ENCODE measurements at regions not wholly inside any gene's neighbourhood (a gene's known extent, or its start where the extent isn't known, plus 50 kb on each side); places are given as distances from the start of the nearest gene placed in this dataset.
A peak's percentile ranks its signal among the peaks of the same experiment; 100 is the strongest.
"Not testable (repeated sequence)": the region's sequence is repeated elsewhere in the genome, so short reads cannot be mapped to it uniquely, and the experiment has no call there.

DNA sequence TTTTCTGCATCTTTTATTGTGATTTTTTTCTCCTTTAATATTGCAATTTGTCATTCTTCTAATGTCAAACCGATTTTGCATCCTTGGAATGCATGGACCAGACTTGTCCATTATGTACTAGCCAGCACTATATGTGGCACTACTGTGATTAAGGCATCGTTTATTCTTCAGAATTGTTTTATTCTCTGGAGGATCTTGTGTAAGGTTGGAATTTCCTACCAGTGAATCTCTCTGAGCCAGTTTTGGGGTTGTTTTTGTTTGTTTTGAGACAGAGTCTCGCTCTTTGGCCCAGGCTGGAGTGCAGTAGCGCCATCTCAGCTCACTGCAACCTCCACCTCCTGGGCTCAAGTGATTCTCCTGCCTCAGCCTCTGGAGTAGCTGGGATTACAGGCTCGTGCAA is 58.5 kb downstream of the IGLL5 start:
- no peak for DNase-seq

DNA sequence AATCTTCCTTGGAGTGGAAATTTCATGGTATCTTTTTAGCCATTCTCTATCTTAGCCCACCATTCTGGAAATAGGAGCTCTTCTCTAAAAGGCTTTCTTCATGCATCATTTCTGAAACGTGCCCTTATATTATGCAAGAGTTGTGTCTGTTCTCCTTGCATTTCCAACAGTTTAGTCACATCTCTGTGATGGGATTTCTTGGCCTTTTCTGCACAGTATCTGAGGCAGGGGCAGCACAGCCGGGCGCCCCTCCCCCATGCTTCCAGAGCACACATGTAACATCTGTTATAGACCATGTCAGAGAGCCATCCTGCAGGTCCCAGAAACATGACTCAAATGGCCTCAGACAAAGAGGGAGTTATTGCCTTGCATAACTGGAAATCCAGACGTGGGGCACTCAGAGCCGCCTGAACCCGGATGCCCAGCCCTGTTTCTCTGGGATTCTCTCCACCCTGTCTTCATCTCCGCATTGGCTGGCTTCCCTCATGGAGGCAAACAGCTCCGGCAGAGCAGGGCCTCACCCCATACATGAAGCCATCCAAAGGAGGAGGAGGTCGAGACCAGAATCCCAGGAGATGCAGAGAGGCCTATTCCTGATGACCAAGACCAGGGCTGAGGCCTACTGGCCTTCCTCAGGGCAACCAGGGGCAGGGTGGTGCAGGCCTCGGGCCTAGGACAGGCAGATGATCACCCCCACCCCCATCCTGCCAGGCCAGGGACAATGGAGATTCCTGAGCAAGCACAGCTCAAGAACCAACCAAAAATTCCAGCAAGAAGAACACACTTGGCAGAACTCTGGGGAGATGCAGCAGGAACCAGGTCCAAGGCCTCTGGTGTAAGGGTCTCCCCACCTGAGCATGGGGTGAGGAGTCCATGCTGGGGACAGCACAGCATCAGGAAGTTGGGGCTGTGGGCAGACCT is 61.3 kb downstream of the IGLL5 start:
- no peak for DNase-seq

DNA sequence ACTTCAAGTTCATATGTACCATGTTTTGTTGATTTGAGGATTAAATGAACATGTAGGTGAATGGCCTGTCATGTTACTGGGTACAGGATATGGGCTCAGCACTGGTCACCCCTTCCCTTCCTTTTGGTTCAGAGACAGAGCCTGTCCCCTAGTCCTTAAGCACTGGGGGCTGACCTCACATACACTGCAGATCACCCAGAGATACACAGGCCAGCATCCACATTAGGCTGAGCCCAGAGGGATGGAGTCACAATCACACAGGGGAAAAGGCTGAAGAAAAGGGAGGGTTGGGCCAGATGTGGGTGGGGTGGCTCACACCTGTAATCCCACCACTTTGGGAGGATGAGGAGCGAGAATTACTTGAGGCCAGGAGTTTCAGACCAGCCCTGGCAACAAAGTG is 62.3 kb downstream of the IGLL5 start:
- DNase-seq, result no peak

DNA sequence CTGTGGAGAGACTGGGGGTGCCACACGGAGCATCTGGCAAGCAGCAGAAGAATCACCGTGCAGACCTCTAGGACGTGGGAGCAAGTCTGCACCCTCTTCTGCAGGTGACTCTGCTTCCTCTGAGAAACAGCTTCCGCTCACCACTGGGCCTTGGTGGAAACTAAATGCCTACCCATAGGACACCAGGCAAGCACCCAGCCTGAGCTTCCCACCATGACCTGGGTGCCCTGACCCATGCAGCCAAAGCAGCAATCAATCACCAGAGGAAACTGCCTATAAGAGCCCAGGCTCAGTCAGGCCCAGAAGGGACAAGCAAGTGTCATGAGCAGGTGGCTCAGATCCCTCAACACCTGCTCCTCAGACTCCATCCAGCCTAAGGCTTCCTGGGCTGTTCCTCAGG is 63.4 kb downstream of the IGLL5 start:
- DNase-seq, result no peak

DNA sequence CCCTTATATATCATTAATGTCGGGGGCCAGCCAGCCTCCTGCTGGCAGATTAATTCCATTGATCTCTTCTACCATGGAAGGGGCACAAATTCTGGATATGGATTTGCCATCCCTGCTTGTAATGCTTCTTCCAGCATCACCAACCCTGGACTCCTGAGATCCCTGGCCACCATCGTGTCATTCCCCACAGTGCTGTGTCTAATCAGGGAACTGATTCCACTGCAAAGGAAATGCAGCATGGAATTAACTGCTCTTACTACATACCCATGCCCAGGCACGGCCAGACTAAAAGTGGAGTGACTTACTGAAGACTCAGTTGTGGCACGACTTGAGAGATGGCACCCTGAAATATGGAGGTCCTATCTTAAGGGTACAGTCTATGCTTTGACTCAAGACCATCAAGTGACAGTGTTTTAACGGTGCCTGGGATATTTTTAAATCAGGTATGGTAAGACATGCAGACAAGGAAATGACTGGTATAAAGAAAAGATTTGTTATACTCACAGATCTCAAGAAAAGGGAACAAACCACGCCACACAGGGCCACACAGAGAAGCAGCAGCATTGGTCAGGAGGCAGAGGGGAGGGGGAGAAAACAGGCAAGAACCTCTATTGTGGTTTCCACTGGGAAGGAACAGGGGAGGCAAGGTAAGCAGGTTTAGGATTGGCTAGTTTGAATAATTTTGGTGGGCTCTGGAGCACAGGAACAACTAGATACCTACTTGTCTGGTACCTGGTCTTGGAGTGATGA is 65.1 kb downstream of the IGLL5 start:
- no peak for DNase-seq

DNA sequence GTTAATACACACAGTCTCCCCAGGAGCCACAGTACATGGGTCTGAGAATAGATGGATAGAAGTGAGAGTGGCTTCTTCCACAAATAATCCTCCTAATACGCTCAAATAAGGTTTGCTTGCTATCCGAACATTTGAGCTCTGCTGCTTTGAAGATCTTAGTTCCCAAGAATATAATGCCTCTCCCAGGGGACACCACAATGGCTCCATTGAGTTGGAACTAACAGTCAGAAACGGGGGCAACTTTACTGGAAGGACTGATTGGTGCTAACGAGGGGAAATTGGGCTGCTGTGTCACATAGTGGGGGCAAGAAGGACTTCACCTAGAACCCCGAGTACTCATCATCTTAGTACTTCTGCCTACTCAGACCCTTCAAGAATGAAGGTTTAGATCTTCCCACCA is 66.2 kb downstream of the IGLL5 start:
- no peak for DNase-seq

DNA sequence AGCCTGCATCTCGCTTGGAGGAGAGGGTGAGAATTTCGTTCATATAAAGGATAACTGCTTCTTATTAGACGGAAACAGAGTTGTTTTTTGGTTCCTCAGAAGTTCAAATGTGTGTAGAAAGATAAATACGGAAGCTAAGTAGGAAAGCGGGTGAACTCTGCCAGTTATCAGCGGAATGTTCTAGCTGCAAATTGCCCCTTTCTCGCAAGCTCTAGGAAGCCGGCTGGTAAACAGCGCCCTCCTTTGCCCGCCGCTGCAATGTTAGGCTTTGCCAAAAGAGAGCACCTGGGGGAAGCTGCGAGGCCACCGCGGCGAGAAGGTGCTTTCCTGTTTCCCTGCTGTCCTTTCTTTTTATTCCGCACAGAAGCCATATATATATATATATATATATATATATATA is 67.0 kb downstream of the IGLL5 start:
- DNase-seq, result peak; percentile 38

DNA sequence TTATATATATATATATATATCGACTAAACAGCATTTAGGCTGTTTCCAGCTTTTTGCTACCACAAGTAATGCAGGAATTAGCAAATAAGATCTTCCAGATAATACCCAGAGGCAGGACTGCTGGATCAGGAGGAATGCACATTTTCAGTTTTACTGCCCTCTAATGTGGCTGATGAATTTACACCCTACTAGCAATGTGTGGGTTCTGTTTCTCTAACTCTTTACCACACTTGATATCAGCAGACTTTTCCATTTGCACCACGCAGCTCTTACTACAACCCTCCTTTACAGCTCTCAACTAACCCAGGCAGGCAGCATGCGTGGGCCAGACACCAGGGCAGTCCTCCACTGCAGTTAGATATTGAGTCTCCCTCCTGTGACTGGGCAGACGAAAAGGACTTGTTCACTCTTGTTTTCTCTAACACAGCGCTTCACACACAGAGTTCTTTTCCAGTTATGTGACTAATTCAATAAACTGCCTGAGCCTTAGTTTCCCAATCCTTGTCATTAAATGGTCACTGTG is 67.7 kb downstream of the IGLL5 start:
- DNase-seq, result no peak

DNA sequence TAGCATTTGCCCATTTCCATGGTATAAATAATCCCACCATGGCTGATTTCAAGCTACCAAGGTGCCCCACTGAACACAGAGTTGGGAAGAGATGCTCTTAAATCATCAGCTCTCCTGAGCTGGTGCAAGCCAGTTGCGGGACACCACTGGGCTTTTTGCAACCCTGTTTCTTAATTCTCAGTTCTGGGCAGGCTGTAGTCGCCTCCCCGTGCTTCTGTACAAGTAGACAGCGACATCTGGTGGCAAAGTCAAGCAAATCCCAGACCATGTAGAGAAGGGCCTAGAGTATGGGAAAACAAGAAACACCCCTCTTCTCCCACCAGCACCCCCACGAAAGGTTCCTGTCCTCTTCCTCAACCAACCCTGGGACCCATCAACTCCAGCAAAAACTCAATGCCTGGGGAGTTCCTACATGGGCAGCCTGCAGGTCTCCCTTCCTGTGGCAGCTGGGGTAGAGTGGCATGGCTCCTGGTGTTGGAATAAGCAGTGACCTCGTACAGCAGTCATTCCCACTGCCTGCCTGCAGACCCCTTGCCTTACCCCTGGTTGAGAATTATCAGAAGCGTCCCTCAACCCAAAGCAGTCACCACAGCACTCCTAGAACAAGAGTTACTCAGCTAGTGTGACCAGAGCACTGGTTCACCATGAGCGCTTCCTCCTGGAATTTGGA is 68.4 kb downstream of the IGLL5 start:
- peak; percentile 78 for DNase-seq

DNA sequence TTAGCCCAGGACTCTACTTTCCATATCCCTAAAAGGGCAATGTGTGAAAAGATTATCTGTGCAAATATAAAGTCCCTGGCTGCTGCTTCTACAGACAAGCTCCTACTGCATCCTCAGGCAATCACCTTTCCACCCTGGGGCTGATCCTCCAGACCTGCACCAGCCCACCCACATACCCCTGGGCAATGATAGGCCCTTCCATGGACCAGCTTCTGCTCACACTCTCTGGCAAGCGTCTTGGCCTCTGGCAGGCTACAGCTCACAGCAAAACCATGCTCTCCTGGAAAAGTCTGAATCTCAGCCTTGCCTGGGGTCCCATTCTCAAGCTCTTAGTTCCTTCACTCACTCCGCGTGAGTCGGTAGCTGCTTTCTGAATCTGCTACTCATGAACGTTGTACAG is 69.5 kb downstream of the IGLL5 start:
- no peak for DNase-seq

DNA sequence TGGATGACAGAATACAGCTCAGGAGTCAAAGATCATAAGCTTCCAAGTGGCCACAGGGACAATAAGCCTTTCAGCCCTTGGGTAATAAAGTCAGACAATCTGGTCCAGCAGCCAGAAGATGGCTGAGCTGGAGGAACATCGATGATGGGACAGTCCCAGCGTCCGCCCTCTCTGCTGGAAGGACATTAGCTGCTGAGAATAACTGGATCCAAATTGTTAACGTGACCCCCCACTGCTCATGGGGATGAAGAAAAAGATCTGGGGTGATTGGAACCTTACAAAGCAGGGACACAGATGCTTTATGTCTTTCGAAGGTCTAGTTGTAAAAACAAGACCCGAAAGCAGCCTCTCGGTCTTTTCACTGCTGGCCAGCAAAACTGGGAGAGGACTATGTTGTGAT is 71.0 kb downstream of the IGLL5 start:
- no peak for DNase-seq

DNA sequence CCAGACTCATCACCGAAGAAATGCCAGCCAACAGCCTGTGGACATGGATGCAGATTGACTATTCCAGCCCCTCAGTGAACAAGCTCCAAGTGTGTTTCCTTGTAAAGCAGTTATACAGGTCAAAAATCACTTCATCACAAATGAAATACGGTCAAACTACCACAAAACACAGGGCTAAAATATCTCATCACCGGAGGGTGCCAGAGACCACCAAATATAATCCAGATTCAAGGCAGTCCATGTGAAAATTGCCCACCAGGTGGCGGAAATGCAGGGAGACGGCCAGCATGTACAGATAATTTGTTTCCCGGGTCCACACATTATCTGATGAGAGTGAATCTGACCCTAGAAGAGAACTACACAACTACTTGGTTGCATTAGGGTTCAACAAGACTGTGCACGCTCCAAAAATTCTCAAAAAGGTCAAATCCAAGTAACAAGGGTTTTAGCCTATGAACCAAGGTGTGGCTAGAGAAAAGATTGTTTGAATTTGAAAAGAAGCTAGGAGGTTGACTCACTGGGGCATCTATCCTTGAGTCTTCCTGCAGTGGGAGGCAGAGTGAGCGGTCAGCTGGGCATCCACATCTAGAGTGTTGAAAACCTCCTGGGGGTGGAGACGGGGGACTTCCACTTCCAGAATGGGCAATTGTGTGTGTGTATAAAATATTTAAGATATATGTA is 71.7 kb downstream of the IGLL5 start:
- peak; percentile 78 for DNase-seq

DNA sequence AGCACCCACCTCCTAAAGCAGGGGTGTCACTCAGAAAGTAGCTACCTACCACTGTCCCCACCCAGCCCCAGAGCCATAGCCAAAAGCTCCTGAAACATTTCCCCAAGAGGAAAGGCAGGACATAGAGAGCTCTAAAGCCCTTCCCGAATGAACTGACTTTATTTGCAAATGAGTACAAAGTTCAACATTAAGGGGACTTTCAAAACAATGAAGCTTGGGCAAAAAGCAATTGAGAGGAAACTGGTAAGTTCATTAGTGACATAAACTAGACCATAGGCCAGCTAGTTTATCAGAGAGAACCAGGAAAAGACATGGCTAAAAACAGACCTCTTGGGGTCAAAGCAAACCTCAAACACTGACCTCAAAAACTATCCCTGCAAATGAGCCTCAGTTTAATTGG is 72.7 kb downstream of the IGLL5 start:
- DNase-seq, result no peak

DNA sequence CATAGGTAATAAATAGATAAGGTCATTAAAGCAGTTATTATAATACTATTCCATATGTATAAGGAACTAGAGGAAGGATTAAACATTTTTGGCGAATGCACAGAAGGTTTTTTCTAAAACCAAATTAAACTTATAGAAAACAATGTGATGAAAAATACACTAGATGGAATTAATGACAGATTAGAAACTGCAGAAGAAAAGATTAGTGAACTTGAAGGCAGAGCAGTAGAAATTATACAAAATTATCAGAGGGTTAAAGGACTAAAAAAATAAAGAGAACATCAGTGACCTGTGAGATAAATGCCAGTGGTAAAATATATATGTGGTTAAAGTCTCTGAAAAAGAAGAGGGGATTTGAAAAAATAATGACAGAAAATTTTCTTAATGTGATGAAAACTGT is 74.0 kb downstream of the IGLL5 start:
- DNase-seq, result no peak

DNA sequence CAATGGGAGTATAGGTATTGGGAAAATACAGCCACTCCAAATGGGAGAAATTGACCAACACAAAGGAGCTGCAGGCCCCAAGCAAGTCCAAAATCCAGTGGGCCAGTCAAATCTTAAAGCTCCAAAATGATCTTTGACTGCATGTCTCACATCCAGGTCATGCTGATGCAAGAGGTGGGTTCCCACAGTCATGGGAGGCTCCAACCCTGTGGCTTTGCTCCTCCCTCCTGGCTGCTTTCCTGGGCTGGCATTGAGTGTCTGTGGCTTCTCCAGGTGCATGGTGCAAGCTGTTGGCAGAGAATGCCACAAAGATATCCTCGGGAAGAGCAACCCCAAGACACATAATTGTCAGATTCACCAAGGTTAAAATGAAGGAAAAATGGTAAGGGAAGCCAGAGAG is 80.8 kb downstream of the IGLL5 start:
- no peak for DNase-seq

DNA sequence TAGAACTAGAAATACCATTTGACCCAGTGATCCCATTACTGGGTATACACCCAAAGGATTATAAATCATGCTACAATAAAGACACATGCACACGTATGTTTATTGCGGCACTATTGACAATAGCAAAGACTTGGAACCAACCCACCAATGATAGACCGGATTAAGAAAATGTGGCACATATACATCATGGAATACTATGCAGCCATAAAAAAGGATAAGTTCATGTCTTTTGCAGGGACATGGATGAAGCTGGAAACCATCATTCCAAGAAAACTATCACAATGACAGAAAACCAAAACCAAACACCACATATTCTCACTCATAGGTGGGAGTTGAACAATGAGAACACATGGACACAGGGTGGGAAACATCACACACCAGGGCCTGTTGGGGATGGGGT is 85.0 kb downstream of the IGLL5 start:
- not testable (repeated sequence) for DNase-seq

DNA sequence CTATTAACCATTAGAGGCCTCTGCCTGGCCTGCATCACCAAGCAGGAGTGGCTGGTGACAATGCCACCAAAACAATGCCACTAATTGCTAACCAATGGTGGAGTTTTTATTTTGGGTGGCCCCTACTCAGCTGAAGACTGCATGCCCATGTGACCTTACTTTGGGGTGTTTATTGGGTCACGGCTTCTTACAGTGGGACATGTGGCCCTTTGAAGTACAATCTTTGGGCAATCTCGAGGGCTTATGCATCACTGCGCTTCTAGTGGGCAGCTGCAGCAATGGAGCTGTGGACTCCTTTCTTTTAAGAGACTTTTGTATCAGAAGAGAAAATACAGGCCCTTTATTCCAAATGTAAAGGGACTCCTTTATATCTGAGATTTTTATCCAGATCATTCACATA is 85.7 kb downstream of the IGLL5 start:
- no peak for DNase-seq

DNA sequence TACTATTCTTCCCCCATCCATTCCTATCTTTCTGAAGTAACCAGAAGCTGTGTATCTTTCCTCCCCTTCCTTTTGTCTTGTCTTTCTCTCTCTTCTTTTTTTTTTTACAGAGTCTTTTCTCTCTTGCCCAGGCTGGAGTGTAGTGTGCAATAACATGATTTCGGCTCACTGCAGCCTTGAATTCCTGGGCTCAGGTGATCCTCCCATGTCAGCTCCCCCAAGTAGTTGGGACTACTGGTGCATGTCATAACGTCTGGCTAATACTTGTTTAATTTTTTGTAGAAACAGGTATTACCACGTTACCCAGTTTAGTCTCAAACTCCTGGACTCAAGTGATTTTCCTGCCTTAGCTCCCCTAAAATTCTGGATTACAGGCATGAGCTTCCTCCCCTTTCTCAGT is 86.5 kb downstream of the IGLL5 start:
- DNase-seq, result no peak

DNA sequence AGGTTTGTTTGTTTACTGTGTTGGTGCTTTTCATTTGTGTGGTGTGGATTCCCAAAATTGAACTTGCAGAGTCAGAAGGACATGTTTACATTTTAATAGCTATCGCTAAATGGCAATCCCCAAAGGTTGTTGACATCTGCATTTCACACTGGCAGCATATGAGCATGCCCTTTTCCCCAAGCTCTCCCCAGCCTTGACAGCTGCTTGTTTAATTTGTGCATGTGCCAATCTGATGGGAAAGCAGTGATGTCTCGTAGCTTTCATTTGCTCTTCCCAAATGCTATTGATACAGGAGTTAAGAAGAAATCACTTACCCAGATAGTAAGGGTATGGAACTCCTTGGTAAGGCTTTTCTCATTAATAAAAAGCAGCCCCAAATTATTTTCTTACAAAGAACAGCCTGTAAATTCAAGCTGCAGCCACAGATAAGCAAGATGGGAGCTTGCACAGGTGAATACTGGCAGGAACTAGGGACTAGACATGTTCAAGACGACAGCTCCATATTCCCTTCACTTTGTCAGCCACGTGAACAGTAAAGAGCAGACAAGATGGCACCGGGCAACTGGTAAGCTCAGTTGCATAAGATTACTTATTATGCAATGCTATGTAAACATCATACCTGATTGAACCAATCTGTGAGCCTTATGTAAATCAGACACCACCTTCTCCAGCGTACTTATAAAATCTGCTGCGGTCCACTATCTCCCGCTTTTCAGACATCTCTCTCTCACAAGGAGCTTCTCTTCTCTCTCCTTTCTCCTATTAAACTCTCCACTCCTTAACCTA is 87.4 kb downstream of the IGLL5 start:
- no peak for DNase-seq

DNA sequence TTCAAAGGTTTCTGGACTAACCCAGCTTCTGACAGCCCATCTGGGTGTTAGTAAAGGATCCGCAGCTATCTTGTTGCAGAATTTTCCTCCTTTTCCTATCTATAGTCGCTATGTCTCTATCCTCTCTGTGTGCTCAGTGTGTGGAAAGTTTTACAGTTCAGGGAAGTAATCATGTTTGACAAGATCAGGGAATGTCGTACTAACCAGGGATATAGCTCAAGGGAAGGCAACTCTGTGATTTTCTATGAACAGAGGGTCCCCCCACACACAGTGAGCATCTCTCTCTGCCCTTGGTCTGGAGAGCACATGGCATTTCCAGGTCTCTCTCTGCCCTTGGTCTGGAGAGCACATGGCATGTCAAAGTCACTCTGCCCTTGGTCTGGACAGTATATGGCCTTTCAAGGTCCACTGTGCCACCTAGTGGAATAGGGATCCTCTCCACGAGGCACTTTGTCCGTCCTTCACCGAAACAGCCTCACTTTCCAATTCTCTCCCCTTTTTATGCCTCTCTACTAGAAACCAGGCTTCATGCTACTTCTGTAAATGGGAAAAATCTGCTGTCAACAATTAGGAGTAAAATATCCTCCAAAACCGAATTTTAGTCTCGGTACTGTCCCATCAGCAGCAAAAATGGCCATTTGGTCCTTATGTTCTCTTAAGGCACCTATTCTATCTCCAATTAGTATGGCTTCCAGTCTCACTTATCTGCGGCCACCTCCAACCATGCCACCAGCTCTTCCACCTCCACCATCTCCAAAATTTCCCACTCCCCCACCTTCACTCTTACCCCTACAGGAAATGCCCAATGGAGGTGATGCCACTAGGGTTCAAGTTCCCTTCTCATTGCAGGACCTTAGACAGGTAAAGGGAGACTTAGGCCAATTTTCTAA is 88.7 kb downstream of the IGLL5 start:
- DNase-seq, result no peak
